IMR-90 (cell line): ENCODE measurements at regions not wholly inside any gene's neighbourhood (a gene's known extent, or its start where the extent isn't known, plus 50 kb on each side); places are given as distances from the start of the nearest gene placed in this dataset.

ENCODE experiments used
- ATAC-seq: fragments of 200-7000 bp; cut with Tn5 transposase; 2 replicates; pipeline ENCODE4 v1.9.1; 2020; ENCODE audit warnings: low read depth, mild to moderate bottlenecking, moderate library complexity
- BruUV-seq: library from RNA; stranded (reverse); fragments of 400-500 nt; replicated peaks from 2 replicates; lab custom pipeline; 2021; lab: Mats Ljungman, UMichigan
- CTCF ChIA-PET: fragments of 300-600 bp; formaldehyde crosslinking; extraction: SDS; loops from one replicate; lab custom pipeline; 2021; ENCODE audit warnings: antibody characterized with exemption; lab: Yijun Ruan, JAX
- POLR2A ChIA-PET: fragments of 300-600 bp; sonication (Branson Sonifier 250); formaldehyde crosslinking; loops from one replicate; lab custom pipeline; 2022; ENCODE audit warnings: antibody characterized with exemption; ENCODE audit not compliant: unreplicated experiment; lab: Charles Lee
- DNase-seq: peaks from one replicate; pipeline ENCODE4 v3.0.0; 2013
- H2AFZ ChIP-seq: replicated peaks from 2 replicates; pipeline ENCODE3; 2013; ENCODE audit warnings: low read length, mild to moderate bottlenecking; ENCODE audit not compliant: poor library complexity
- H2AK5ac ChIP-seq: 2 replicates; pipeline ENCODE4 v1.6.1; 2013; ENCODE audit warnings: low read depth, low read length, inconsistent platforms
- H2AK9ac ChIP-seq: replicated peaks from 2 replicates; pipeline ENCODE3; 2013; ENCODE audit warnings: mild to moderate bottlenecking, low read depth, low read length, moderate library complexity; ENCODE audit not compliant: poor library complexity
- H2BK120ac ChIP-seq: 2 replicates; pipeline ENCODE4 v1.6.1; 2013; ENCODE audit warnings: low read depth, low read length, inconsistent platforms
- H2BK15ac ChIP-seq: 3 replicates; pipeline ENCODE4 v1.6.1; 2013; ENCODE audit warnings: low read depth, low read length, inconsistent platforms
- H2BK20ac ChIP-seq: 2 replicates; pipeline ENCODE4 v1.6.1; 2013; ENCODE audit warnings: low read depth, mild to moderate bottlenecking, inconsistent platforms, low read length, moderate library complexity
- H2BK5ac ChIP-seq: 2 replicates; pipeline ENCODE4 v1.6.1; 2013; ENCODE audit warnings: mild to moderate bottlenecking, low read depth, low read length, inconsistent platforms; ENCODE audit not compliant: poor library complexity, severe bottlenecking
- H3K14ac ChIP-seq: replicated peaks from 2 replicates; pipeline ENCODE4 v1.6.1; 2013; ENCODE audit warnings: low read depth, low read length, inconsistent platforms
- H3K18ac ChIP-seq: 2 replicates; pipeline ENCODE4 v1.6.1; 2013; ENCODE audit warnings: low read depth, low read length, control low read depth
- H3K23ac ChIP-seq: 2 replicates; pipeline ENCODE4 v1.6.1; 2013; ENCODE audit warnings: low read depth, low read length, inconsistent platforms
- H3K27ac ChIP-seq: 2 replicates; pipeline ENCODE4 v1.5.1; 2013; ENCODE audit warnings: mild to moderate bottlenecking, control low read depth, low read length; ENCODE audit not compliant: insufficient read depth
- H3K27me3 ChIP-seq: 2 replicates; pipeline ENCODE4 v1.6.1; 2013; ENCODE audit warnings: low read length; ENCODE audit not compliant: control insufficient read depth, insufficient read depth
- H3K36me3 ChIP-seq: 2 replicates; pipeline ENCODE4 v1.6.1; 2013; ENCODE audit warnings: low read length, mixed read lengths; ENCODE audit not compliant: control insufficient read depth, insufficient read depth
- H3K4ac ChIP-seq: 2 replicates; pipeline ENCODE4 v1.6.1; 2013; ENCODE audit warnings: low read depth, low read length, inconsistent platforms
- H3K4me1 ChIP-seq: 2 replicates; pipeline ENCODE4 v1.6.1; 2013; ENCODE audit warnings: low read length, mixed read lengths; ENCODE audit not compliant: control insufficient read depth, insufficient read depth
- H3K4me2 ChIP-seq: 2 replicates; pipeline ENCODE4 v1.6.1; 2013; ENCODE audit warnings: low read depth, mild to moderate bottlenecking, control low read depth, low read length, moderate library complexity
- H3K4me3 ChIP-seq: 2 replicates; pipeline ENCODE4 v1.5.1; 2013; ENCODE audit warnings: low read depth, mild to moderate bottlenecking, control low read depth, low read length, moderate library complexity; ENCODE audit not compliant: insufficient read depth
- H3K56ac ChIP-seq: 2 replicates; pipeline ENCODE4 v1.6.1; 2013; ENCODE audit warnings: low read length, inconsistent platforms; ENCODE audit not compliant: insufficient read depth; ENCODE audit errors: extremely low read depth
- H3K79me1 ChIP-seq, 2 experiments: 2 replicates each; pipeline ENCODE4 v1.6.1; 2013; ENCODE audit warnings: low read length in 2 of 2, inconsistent platforms in 1 of 2, low read depth in 1 of 2
- H3K9ac ChIP-seq: 2 replicates; pipeline ENCODE4 v1.6.1; 2013; ENCODE audit warnings: low read depth, low read length, control low read depth
- H3K9me1 ChIP-seq: 2 replicates; pipeline ENCODE4 v1.6.1; 2013; ENCODE audit warnings: low read length, inconsistent platforms; ENCODE audit not compliant: insufficient read depth
- H3K9me3 ChIP-seq: 2 replicates; pipeline ENCODE4 v1.6.1; 2013; ENCODE audit warnings: low read length; ENCODE audit not compliant: control insufficient read depth, insufficient read depth
- H4K20me1 ChIP-seq: 2 replicates; pipeline ENCODE4 v1.6.1; 2013; ENCODE audit warnings: low read length, inconsistent platforms; ENCODE audit not compliant: insufficient read depth
- H4K5ac ChIP-seq: 2 replicates; pipeline ENCODE4 v1.6.1; 2013; ENCODE audit warnings: mild to moderate bottlenecking, low read depth, low read length, control low read depth
- H4K8ac ChIP-seq, 2 experiments: 2 replicates each; pipeline ENCODE4 v1.6.1; 2013; ENCODE audit warnings: low read depth in 2 of 2, low read length in 2 of 2, control low read depth in 1 of 2, inconsistent platforms in 1 of 2
- H4K91ac ChIP-seq: 2 replicates; pipeline ENCODE4 v1.6.1; 2013; ENCODE audit warnings: low read depth, low read length, inconsistent platforms; ENCODE audit not compliant: insufficient read depth
- BHLHE40 ChIP-seq: fragments of 150-350 bp; IDR thresholded peaks from 2 replicates; pipeline ENCODE4 v1.6.1; 2016; ENCODE audit warnings: mild to moderate bottlenecking, low read depth, low read length
- CEBPB ChIP-seq: IDR thresholded peaks from 2 replicates; pipeline ENCODE4 v1.6.1; 2012; ENCODE audit warnings: low read depth, low read length, improper control_type of control experiment
- CHD1 ChIP-seq: IDR thresholded peaks from 2 replicates; pipeline ENCODE4 v1.6.1; 2012; ENCODE audit warnings: low read depth, low read length, improper control_type of control experiment
- CTCF ChIP-seq: conservative IDR thresholded peaks from 2 replicates; pipeline ENCODE4 v1.5.1; 2012; ENCODE audit warnings: mild to moderate bottlenecking, low read depth, low read length, improper control_type of control experiment
- ELK1 ChIP-seq: fragments of 150-350 bp; IDR thresholded peaks from 2 replicates; pipeline ENCODE4 v1.6.1; 2016; ENCODE audit warnings: low read depth, mild to moderate bottlenecking, low read length, moderate library complexity, borderline replicate concordance
- FOS ChIP-seq: fragments of 150-350 bp; IDR thresholded peaks from 2 replicates; pipeline ENCODE4 v1.6.1; 2016; ENCODE audit warnings: low read depth, low read length
- MAFK ChIP-seq: IDR thresholded peaks from 2 replicates; pipeline ENCODE4 v1.6.1; 2012; ENCODE audit warnings: low read depth, low read length, improper control_type of control experiment
- MAZ ChIP-seq: IDR thresholded peaks from 2 replicates; pipeline ENCODE4 v1.6.1; 2012; ENCODE audit warnings: low read depth, mild to moderate bottlenecking, low read length, improper control_type of control experiment, moderate library complexity, borderline replicate concordance
- MXI1 ChIP-seq: IDR thresholded peaks from 2 replicates; pipeline ENCODE4 v1.6.1; 2012; ENCODE audit warnings: low read depth, mild to moderate bottlenecking, low read length, moderate library complexity, borderline replicate concordance
- NFE2L2 ChIP-seq: fragments of 150-350 bp; IDR thresholded peaks from 2 replicates; pipeline ENCODE4 v1.6.1; 2016; ENCODE audit warnings: low read depth, mild to moderate bottlenecking, low read length
- POLR2A ChIP-seq: IDR thresholded peaks from 2 replicates; pipeline ENCODE4 v1.6.1; 2012; ENCODE audit warnings: mild to moderate bottlenecking, low read depth, low read length
- RAD21 ChIP-seq: IDR thresholded peaks from 2 replicates; pipeline ENCODE4 v1.6.1; 2012; ENCODE audit warnings: low read length, improper control_type of control experiment
- RCOR1 ChIP-seq: IDR thresholded peaks from 2 replicates; pipeline ENCODE4 v1.6.1; 2012; ENCODE audit warnings: mild to moderate bottlenecking, low read length, improper control_type of control experiment; ENCODE audit not compliant: insufficient replicate concordance
- RFX5 ChIP-seq: IDR thresholded peaks from 2 replicates; pipeline ENCODE4 v1.8.0; 2012; ENCODE audit warnings: low read depth, mild to moderate bottlenecking, low read length, moderate library complexity
- SMC3 ChIP-seq: fragments of 150-350 bp; IDR thresholded peaks from 2 replicates; pipeline ENCODE4 v1.6.1; 2016; ENCODE audit warnings: low read depth, mild to moderate bottlenecking, antibody characterized with exemption, low read length, moderate library complexity
- USF2 ChIP-seq: fragments of 150-350 bp; IDR thresholded peaks from 2 replicates; pipeline ENCODE4 v1.6.1; 2017; ENCODE audit warnings: mild to moderate bottlenecking, antibody characterized with exemption, low read length, low read depth
- WGBS, 2 experiments: methylation state at CpG; one replicate each; pipeline versions ENCODE4 v1.1.5 to v1.1.7; 2013; ENCODE audit warnings: missing lambda C conversion rate in 2 of 2; ENCODE audit not compliant: insufficient read length in 1 of 2; ENCODE audit errors: extremely low coverage in 2 of 2; 5-methylcytosine and 5-hydroxymethylcytosine counted together
- dilution Hi-C: fragments of 300-500 bp; cut with HindIII; formaldehyde crosslinking; loops from one replicate; pipeline ENCODE4 v1.14.3; 2018; ENCODE audit warnings: low sequenced_read_pairs; ENCODE audit not compliant: unreplicated experiment
- in situ Hi-C: fragments of 300-500 bp; cut with MboI; formaldehyde crosslinking; loops from 3 replicates; pipeline ENCODE4 v1.14.3; 2019; ENCODE audit warnings: low sequenced_read_pairs, inconsistent platforms, mixed read lengths
- intact Hi-C: fragments of 100-400 bp; cut with micrococcal nuclease; formaldehyde crosslinking; loops from 2 replicates; pipeline ENCODE4 v1.10.0; 2022

GRCh38 chr6:62528894-62529526 is 243.0 kb upstream of the KHDRBS2 start:
- Histone ChIP-seq H3K23ac (no peak overlapping the region), H3K27ac (no peak overlapping the region), H3K4me1 (no peaks in the 10 kb centered on the region), H3K9me1 (no peaks in the 10 kb centered on the region), H4K5ac (no peak overlapping the region), H3K9ac (no peak overlapping the region), H3K4me3 (no peak overlapping the region), H3K36me3 (no peaks in the 10 kb centered on the region), H2BK15ac (no peak overlapping the region), H4K8ac (no peak overlapping the region), H3K18ac (no peak overlapping the region), H2BK20ac (no peak overlapping the region), H4K91ac (no peak overlapping the region), H2BK120ac (no peak overlapping the region), H2AK5ac (no peak overlapping the region), H3K9me3 (peaks cover 3% of the 10 kb centered on the region), H2AFZ (no peak overlapping the region), H3K56ac (no peak overlapping the region), H3K79me1 (no peaks in the 10 kb centered on the region), H4K20me1 (no peaks in the 10 kb centered on the region), H2BK5ac (no peak overlapping the region), H2AK9ac (no peak overlapping the region), H3K27me3 (no peaks in the 10 kb centered on the region), H3K4ac (no peak overlapping the region), H3K4me2 (no peak overlapping the region), H3K14ac (no peak overlapping the region)
- CTCF ChIA-PET = no interaction called here
- in situ Hi-C loops = no loop called here
- dilution Hi-C loops = no loop called here
- ATAC-seq = no peak
- POLR2A ChIA-PET = no interaction called here
- DNase-seq = no peak
- 100% methylated on average over 1 of the region's 3 CpGs; no CpG with 5 or more reads in 1 of the 2 experiments for WGBS, 2 experiments
- BruUV-seq = no TSS peak
- intact Hi-C loops = no loop called here
- no peak for TF ChIP-seq BHLHE40
- TF ChIP-seq SMC3 = no peak
- TF ChIP-seq ELK1 = no peak
- TF ChIP-seq MAZ = no peak
- TF ChIP-seq MAFK = no peak
- TF ChIP-seq RFX5 = no peak
- TF ChIP-seq USF2 = no peak
- TF ChIP-seq POLR2A = no peak
- no peak for TF ChIP-seq CHD1
- no peak for TF ChIP-seq RCOR1
- TF ChIP-seq CTCF = no peak
- TF ChIP-seq CEBPB = no peak
- TF ChIP-seq NFE2L2 = no peak
- no peak for TF ChIP-seq RAD21
- TF ChIP-seq FOS = no peak
- no peak for TF ChIP-seq MXI1
